HG03520 (cell line): ENCODE measurements at regions not wholly inside any gene's neighbourhood (a gene's known extent, or its start where the extent isn't known, plus 50 kb on each side); places are given as distances from the start of the nearest gene placed in this dataset.
"Not testable (repeated sequence)": the region's sequence is repeated elsewhere in the genome, so short reads cannot be mapped to it uniquely, and the experiment has no call there.

ENCODE experiments used
- ATAC-seq: cut with Tn5 transposase; IDR thresholded peaks from one replicate; pipeline ENCODE4 v1.9.1; 2021; ENCODE audit warnings: mild to moderate bottlenecking, moderate library complexity; ENCODE audit not compliant: unreplicated experiment

- ATAC-seq, result no peak
Observed at GRCh38 chrX:13223868-13224567, 95.8 kb downstream of the ATXN3L start.

DNA sequence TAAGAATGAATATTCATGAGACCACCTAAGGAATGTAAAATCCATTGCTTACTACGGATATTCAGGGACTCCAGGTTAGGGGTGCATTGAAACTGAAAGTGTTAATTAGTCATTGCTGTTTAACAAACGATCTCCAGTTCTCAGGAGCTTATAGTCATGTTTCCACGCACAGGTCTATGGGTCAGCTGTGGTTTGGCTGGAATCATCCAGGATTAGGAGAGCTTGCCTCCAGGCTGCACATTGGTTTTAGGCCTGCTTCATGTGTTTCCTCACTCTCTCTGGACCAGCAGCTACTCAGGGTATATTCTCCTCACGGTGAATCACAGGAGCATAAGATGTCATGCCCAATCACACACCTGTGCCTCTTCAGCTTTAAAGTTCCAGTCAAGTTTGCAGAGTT lies 98.9 kb downstream of the ATXN3L start:
- ATAC-seq, result no peak

DNA sequence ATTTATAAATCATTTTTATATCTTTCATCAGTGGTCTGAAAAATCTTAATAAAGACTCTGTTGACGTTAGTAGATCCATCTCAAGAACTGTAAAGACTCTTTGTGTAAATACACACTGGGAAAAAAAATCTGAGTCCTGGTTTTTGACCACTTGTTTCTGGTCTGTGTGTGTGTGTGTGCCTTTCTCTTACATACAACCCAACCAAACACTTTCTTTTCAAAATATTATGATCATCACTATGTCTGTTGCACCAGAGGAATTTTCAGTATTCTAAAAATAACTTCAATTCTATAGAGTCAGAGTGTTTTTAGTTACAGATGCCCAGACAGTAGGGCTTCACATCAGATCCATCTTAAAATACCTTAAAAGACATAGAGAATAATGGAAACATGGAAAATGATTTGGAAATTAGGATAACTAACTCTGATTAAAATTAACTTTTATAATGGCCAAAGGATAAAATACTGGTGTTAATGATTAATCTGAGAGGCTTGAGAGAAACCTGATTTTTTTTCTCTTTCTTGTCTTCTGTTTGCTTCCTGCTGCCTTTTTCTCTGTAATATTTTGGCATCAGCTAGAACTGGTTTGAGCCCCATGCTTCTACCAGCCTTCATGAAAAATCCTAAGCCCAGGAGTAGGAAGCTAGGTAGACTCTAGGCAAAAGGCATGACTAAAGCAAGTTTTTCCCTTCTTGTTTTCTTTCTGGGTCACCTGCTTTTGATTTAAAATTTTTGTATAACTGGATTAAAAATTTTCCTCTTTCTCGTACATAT lies 99.7 kb downstream of the ATXN3L start:
- no peak for ATAC-seq

DNA sequence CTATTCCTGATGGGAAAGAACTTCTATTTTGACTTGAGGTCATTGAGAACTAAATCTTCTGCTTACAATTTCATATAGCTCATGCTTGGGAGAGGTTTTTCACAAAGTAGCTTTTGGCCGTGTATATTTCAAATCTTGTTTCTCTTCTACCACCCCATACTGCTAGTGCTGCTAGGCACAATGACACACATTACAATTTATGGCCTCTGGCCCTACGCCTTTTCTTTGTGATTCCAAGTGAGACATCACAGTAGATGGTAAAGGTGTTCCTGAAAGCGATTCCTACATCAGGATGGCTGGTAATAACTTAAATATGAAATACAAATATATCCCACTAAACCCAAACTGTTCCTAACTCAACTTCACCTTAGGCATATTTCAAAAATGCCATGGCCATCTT lies 101.1 kb downstream of the ATXN3L start:
- no peak for ATAC-seq

- ATAC-seq, result no peak
Observed at GRCh38 chrX:13216139-13216538, 103.7 kb downstream of the ATXN3L start.

DNA sequence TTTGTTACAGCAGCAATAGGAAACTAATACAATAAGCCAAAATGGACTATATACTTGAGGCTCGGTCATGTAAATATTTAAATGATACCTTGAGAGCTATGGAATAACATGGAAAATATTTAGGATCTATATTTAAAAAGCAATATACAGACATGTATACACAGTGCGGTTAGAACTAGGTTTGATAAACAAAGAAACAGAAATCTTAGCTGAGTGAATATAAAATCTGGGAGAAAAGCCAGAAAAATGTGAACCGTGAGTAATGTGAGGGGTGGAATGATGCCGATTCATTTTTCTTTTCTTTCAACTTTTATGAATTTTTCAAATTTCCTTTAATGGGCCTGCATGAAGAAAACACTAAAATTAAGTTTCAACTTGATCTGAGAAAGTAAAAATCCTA lies 104.1 kb downstream of the ATXN3L start:
- ATAC-seq, result no peak

GRCh38 chrX:13212191-13212651 lies 107.6 kb downstream of the ATXN3L start:
- ATAC-seq, result no peak

- ATAC-seq, result not testable (repeated sequence)
Observed at GRCh38 chrX:13210142-13210541, 109.7 kb downstream of the ATXN3L start.

DNA sequence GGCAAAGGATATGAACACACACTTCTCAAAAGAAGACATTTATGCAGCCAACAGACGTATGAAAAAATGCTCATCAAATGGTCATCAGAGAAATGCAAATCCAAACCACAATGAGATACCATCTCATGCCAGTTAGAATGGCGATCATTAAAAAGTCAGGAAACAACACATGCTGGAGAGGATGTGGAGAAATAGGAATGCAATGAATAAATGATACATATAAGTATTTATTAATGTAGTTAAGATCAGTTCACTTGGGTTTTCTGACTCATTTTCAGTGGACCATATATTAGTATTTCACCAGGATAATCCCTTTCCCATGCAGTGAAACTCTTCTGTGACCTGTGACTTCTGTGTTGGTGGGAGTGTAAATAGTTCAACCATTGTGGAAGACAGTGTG lies 110.1 kb downstream of the ATXN3L start:
- ATAC-seq, result not testable (repeated sequence)

GRCh38 chrX:13208281-13208935 lies 111.4 kb downstream of the ATXN3L start:
- no peak for ATAC-seq

- ATAC-seq, result no peak
Observed at GRCh38 chrX:13203271-13203670, 116.6 kb downstream of the ATXN3L start.

DNA sequence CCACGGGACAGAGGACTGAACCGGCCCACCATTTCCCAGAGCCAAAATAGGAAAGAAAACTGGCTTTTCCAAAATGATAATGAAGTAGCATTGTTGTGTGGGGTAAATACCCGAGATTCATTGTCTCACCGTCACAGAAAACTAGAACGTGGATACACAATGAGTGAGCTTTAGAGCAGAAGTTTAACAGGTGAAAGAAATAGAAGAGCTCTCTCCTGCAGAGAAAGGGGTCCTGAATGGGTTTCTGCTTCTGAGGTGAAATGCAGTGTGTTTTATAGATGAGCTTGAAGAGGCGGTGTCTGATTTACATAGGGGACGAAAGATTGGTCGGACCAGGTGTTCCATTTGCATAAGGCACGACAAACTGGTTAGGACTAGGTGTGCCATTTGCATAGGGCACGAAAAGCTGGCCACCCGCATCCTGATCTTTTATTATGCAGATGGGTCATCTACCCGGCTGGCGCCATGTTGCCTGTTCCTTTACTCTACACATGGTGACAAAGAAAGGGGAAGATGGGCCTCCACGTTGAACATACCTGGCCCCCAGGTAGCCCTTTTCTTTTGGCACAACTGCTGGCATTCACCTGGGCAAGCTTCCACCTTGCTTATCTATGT lies 118.1 kb downstream of the ATXN3L start:
- ATAC-seq, result no peak

DNA sequence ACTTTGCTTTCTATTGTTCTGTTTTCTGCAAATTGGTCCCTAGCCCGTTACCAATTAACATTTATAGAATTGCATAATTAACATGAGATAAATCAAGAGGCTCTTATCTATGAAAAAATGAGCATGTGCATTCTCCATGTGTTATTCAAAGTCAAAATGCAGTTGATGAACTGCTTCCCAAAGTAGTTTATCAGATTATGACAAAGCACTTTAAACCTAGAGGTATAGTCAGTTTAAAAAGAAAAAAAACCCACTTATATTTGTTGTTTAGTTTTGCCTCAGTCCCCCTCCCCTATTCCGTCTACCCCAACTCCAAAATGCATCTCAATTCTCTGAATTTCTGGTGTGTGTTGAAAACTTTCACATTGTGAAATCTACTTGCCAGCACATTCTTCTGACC lies 119.5 kb downstream of the ATXN3L start:
- ATAC-seq, result no peak

DNA sequence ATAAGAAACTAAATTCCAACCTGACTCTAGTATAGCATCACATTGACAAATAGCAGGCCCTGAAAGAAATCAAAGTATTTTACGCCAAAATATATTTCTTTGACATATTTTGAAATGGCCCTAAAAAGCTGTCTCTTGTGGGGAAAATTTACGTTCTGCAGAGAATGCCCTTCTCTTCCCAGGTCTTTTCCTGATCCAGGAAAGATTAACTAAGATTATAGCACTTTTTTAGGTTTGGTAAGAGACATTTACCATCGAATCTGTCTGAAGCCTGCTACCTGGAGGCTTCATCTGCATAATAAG lies 121.1 kb downstream of the ATXN3L start:
- no peak for ATAC-seq

DNA sequence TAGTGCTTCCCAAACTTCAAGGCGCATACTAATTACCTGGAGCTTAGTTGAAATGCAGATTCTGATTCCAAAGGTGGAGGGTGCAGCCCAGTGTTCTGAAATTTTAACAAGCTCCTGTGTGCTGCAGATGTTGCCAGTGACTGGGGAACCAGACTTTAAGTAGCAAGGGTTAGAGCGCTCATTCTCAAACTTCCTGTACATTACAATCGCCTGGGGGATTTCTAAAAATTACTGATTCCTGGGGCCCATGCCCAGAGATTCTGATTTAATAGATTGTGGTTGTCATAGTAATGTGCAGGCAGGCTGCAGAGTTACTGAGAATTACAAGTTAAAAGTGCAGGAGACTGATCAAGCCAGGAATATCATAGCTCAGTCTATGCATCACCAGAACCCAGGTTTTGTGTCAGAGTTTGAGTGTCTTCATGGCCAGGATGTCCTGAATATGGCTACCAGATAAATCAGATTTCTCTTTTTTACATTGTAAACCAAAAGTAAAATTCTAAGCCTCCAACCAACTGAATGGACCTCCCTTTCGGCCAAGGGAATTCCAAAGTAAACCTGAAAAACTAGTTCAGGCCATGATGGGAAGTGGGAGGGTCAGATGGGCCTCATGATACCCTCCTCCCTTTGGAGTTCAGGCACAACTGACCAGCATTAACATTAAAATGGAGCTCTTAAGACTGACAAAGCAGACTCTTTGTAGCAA lies 121.6 kb downstream of the ATXN3L start:
- ATAC-seq, result no peak

DNA sequence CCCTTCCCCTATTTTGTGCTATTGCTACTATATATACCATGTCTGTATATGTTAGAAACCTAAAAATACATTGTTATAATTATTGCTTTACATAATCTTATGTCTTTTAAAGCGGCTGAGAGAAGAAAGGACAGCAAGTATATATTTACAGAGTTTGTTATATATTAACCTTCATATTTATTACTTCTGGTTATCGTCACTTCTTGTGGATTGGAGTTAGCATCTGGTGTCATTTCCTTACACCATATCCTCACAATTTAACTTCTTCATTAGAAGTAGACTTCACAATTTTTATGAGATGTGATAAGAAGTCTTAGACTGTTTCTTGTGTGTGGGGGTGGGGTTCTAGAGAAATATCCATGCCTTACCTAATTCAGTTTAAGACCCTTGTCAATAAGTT lies 123.1 kb downstream of the ATXN3L start:
- no peak for ATAC-seq

DNA sequence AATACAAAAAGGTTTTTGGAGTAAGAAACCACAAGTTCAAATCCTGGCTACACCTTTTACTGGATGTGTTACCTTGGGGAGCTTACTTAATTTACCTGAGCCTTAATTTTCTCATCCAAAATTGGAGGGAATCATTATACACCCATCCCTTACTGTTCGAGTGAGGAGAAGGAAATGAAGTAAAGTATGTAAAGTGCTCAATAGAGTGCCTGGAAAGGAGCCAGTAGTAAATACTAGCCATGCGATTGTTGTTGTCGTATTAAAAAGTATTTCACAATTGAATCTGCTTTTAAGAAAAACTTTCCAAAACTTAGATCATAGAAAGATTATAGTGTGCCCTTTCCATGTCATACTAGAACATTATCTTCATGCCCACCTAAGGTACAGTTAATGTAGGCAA lies 124.5 kb downstream of the ATXN3L start:
- no peak for ATAC-seq

DNA sequence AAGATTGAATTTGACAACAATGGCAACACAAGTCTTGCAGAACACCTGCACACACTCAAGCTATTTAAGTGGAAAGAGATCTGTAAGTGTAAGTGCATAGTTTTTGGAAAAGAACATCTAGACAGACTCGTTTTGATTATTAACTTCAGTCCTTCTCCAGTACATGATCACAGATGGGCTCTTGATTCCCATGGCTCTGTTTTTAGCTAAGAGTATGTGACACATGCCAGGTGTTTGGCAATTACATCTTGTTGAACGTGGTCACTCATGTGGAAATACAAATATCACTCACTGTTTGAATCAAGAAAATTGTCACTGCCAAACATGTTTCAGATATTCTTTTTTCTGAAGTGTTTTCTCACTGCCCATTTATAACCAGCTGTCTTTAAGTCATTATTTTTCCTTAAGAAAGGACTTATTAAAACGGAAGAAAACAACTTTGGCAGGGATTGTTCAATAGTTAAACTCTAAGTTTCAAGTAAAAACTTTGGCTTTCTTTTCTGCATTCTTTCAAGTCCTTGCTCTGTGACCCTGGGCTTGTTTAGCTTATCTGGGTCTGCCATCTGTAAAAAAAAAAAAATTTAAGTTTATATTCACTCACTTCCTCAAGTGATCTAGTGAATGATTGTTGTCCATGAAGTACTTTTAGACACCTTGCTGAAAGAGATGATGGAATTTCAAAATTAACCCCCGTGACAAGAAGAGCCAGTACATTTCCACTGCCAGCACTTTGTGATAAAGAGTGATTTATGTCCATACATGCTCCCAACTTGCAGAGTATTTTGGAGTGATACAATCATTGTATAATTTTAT lies 125.4 kb downstream of the ATXN3L start:
- ATAC-seq, result no peak

DNA sequence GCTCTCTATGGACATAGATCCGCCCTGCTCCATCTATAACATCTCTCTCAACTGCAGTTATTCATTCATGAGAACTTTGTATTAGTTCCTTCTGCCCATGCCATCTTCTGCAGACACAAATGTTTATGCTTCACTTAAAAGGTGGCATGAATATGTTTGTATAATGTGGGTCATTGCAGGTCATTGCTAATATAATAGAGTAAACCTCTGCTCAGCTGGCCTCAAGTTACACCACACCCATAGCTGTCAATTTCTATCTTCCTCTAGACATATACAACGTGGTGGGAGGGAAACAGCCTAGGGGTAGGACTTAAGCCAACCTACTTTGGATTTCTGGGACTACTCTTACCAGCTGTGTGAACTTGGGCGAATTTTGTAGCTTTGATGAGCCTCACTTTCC lies 129.8 kb downstream of the ATXN3L start:
- no peak for ATAC-seq

DNA sequence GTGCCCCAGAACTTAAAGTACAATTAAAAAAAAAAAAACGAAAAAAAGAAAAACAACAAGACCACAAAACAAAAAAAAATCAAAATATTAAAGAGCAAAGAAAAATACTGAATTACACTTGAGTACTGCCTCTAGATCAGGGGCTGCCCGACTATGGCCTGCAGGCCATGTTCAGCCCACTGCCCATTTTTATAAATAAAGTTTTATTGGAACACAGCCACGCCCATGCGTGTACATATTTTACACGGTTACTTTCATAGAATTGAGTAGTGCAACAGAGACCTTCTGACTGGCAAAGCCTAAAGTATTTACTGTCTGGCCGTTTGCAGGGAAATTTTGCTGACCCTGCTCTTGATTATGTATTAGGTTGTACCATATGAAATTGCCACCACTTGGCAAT lies 130.5 kb downstream of the ATXN3L start:
- no peak for ATAC-seq
